K562 (cell line): ENCODE measurements at regions not wholly inside any gene's neighbourhood (a gene's known extent, or its start where the extent isn't known, plus 50 kb on each side); places are given as distances from the start of the nearest gene placed in this dataset.

Source experiments
- ATAC-seq: fragments of 200-7000 bp; cut with Tn5 transposase; 3 replicates; pipeline ENCODE4 v1.9.1; 2020; ENCODE audit warnings: moderate library complexity
- BruUV-seq: library from RNA; stranded (reverse); fragments of 400-500 nt; replicated peaks from 2 replicates; lab custom pipeline; 2021; lab: Mats Ljungman, UMichigan
- CTCF ChIA-PET: fragments of 300-600 bp; formaldehyde crosslinking; extraction: SDS; loops from one replicate; lab custom pipeline; 2021; ENCODE audit warnings: low intra/inter-chr PET ratio; lab: Yijun Ruan, JAX
- POLR2A ChIA-PET: fragments of 300-600, 350-650 bp; sonication (Branson Sonifier 250); formaldehyde crosslinking; extraction: SDS; loops from one replicate; lab custom pipeline; 2021; ENCODE audit warnings: antibody characterized with exemption, inconsistent platforms; lab: Yijun Ruan, JAX
- DNase-seq, 4 experiments: peaks; one replicate each; pipeline versions ENCODE4 v3.0.0 to v3.0.0-alpha.2; 2011 to 2018; ENCODE audit warnings: low spot score in 3 of 4, mixed read lengths in 3 of 4; ENCODE audit errors: extremely low read depth in 1 of 4
- FAIRE-seq: peaks from 2 replicates; lab custom pipeline; 2011; peaks lifted over from hg19 to GRCh38; lab: Jason Lieb, UNC
- H2AFZ ChIP-seq: 2 replicates; pipeline ENCODE4 v1.6.0; 2011; ENCODE audit warnings: low read depth, low read length, control low read depth, inconsistent platforms
- H3K27ac ChIP-seq: fragments of 200-600 bp; 3 replicates; pipeline ENCODE4 v1.8.0; 2011; ENCODE audit warnings: low read depth, mild to moderate bottlenecking, control low read depth, inconsistent platforms, low read length, moderate library complexity, mixed read lengths; ENCODE audit errors: extremely low read depth
- H3K27me3 ChIP-seq, 2 experiments: fragments of 300-600 bp in 1 of 2; 2 replicates in 1 of 2; 3 replicates in 1 of 2; pipeline versions ENCODE4 v1.6.0 to v1.8.0; 2011; ENCODE audit warnings: inconsistent platforms in 2 of 2, low read length in 2 of 2, mild to moderate bottlenecking in 1 of 2, mixed read lengths in 1 of 2, moderate library complexity in 1 of 2; ENCODE audit not compliant: control insufficient read depth in 2 of 2, insufficient read depth in 2 of 2
- H3K36me3 ChIP-seq: fragments of 300-600 bp; 3 replicates; pipeline ENCODE4 v1.8.0; 2011; ENCODE audit warnings: mild to moderate bottlenecking, low read length, inconsistent platforms; ENCODE audit not compliant: control insufficient read depth, insufficient read depth
- H3K4me1 ChIP-seq, 2 experiments: fragments of 200-600 bp in 1 of 2; replicated peaks in 1 of 2; 2 replicates in 1 of 2; 3 replicates in 1 of 2; pipeline versions ENCODE4 v1.5.1 to v1.8.0; 2011; ENCODE audit warnings: inconsistent platforms in 2 of 2, low read length in 2 of 2, mild to moderate bottlenecking in 1 of 2, mixed read lengths in 1 of 2, moderate library complexity in 1 of 2; ENCODE audit not compliant: control insufficient read depth in 2 of 2, insufficient read depth in 2 of 2
- H3K4me2 ChIP-seq: 2 replicates; pipeline ENCODE4 v1.6.1; 2011; ENCODE audit warnings: low read length, control low read depth, inconsistent platforms, mixed read lengths; ENCODE audit not compliant: insufficient read depth
- H3K4me3 ChIP-seq: fragments of 200-600 bp; sonication (generic), shearing (Covaris generic); 2 replicates; pipeline ENCODE4 v1.5.1; 2016; ENCODE audit warnings: control low read depth, inconsistent platforms
- H3K79me2 ChIP-seq: fragments of 200-600 bp; 3 replicates; pipeline ENCODE4 v1.8.0; 2011; ENCODE audit warnings: low read length, inconsistent platforms; ENCODE audit not compliant: control insufficient read depth, insufficient read depth
- H3K9ac ChIP-seq, 2 experiments: 2 replicates each; pipeline versions ENCODE4 v1.6.0 to v1.6.1; 2011; ENCODE audit warnings: low read depth in 2 of 2, low read length in 2 of 2, control low read depth in 1 of 2, inconsistent platforms in 1 of 2, mild to moderate bottlenecking in 1 of 2, mixed read lengths in 1 of 2; ENCODE audit not compliant: insufficient read depth in 1 of 2
- H3K9me1 ChIP-seq: one replicate; pipeline ENCODE4 v1.6.0; 2011; ENCODE audit warnings: inconsistent platforms, mild to moderate bottlenecking, low read length, moderate library complexity; ENCODE audit not compliant: control insufficient read depth, insufficient read depth
- H3K9me3 ChIP-seq: replicated peaks from 2 replicates; pipeline ENCODE4 v1.5.1; 2011; ENCODE audit warnings: low read depth, low read length, inconsistent platforms; ENCODE audit not compliant: control insufficient read depth, insufficient read depth
- H4K20me1 ChIP-seq: replicated peaks from 2 replicates; pipeline ENCODE4 v1.6.1; 2011; ENCODE audit warnings: low read length, inconsistent platforms, mixed read lengths; ENCODE audit not compliant: control insufficient read depth, insufficient read depth
- ADNP ChIP-seq: fragments of 200-800 bp; sonication (Bioruptor generic); IDR thresholded peaks from 2 replicates; pipeline ENCODE4 v1.6.1; 2016; ENCODE audit warnings: missing genetic modification characterization, missing compliant biosample characterization
- ELF1 ChIP-seq: fragments of 200-800 bp; sonication (Bioruptor generic); IDR thresholded peaks from 2 replicates; pipeline ENCODE4 v1.6.1; 2016; ENCODE audit warnings: missing genetic modification characterization, missing compliant biosample characterization
- KDM4B ChIP-seq, 2 experiments: fragments of 450-650 bp in 1 of 2; sonication (generic) in 1 of 2; IDR thresholded peaks; 2 replicates each; pipeline ENCODE4 v1.6.1; 2016 to 2017; ENCODE audit warnings: borderline replicate concordance in 2 of 2, antibody characterized with exemption in 1 of 2, low read depth in 1 of 2, mild to moderate bottlenecking in 1 of 2
- PCBP2 ChIP-seq: fragments of 200-400 bp; formaldehyde crosslinking; IDR thresholded peaks from 2 replicates; pipeline ENCODE4 v1.6.1; 2018; ENCODE audit warnings: low read length, low read depth, mild to moderate bottlenecking, moderate library complexity; ENCODE audit not compliant: poor library complexity, severe bottlenecking
- PML ChIP-seq: IDR thresholded peaks from 2 replicates; pipeline ENCODE4 v1.6.1; 2012; ENCODE audit warnings: low read length, inconsistent platforms
- SMARCB1 ChIP-seq: IDR thresholded peaks from 2 replicates; pipeline ENCODE4 v1.6.1; 2011; ENCODE audit warnings: improper control_type of control experiment, low read depth; ENCODE audit not compliant: insufficient read length
- SRF ChIP-seq, 2 experiments: fragments of 250-450, 450-650 bp in 1 of 2; sonication (Bioruptor Pico) in 1 of 2; sonication (generic) in 1 of 2; formaldehyde crosslinking; IDR thresholded peaks; 2 replicates each; pipeline versions ENCODE4 v1.5.0 to v1.5.1; 2020 to 2022; ENCODE audit warnings: mild to moderate bottlenecking in 1 of 2, missing genetic modification reagents in 1 of 2
- SRSF1 ChIP-seq: fragments of 200-400 bp; formaldehyde crosslinking; IDR thresholded peaks from 2 replicates; pipeline ENCODE4 v1.6.1; 2017; ENCODE audit warnings: mild to moderate bottlenecking, low read depth, low read length, moderate library complexity
- TCF7 ChIP-seq: sonication (generic); IDR thresholded peaks from 2 replicates; pipeline ENCODE4 v1.6.1; 2016; ENCODE audit warnings: antibody characterized with exemption, borderline replicate concordance
- TRIM24 ChIP-seq, 2 experiments: fragments of 450-650 bp; IDR thresholded peaks; 2 replicates each; pipeline ENCODE4 v1.6.1; 2016
- WGBS: fragments of 100-300 bp; shearing (Covaris generic); methylation state at CpG from one replicate; pipeline ENCODE4 v1.1.6; 2016; ENCODE audit warnings: low coverage, mixed read lengths; ENCODE audit not compliant: insufficient coverage; ENCODE audit errors: missing lambda C conversion rate; 5-methylcytosine and 5-hydroxymethylcytosine counted together
- in situ Hi-C: fragments of 300-500 bp; cut with MboI; formaldehyde crosslinking; loops from 4 replicates; pipeline ENCODE4 v1.15.0; 2018; ENCODE audit warnings: inconsistent platforms, mixed read lengths
- intact Hi-C: fragments of 100-400 bp; cut with micrococcal nuclease; formaldehyde crosslinking; loops from 2 replicates; pipeline ENCODE4 v1.14.2; 2022
- TF ChIP-seq, protein P1 (sequence below), 3 experiments: fragments of 200-800 bp in 1 of 3; fragments of 250-450 bp in 1 of 3; fragments of 450-650 bp in 1 of 3; sonication (Bioruptor Pico) in 1 of 3; sonication (Bioruptor generic) in 1 of 3; formaldehyde crosslinking in 1 of 3; IDR thresholded peaks; 2 replicates each; pipeline versions ENCODE4 v1.6.1 to v1.8.0; 2016 to 2022; ENCODE audit warnings: mild to moderate bottlenecking in 2 of 3, missing genetic modification characterization in 2 of 3, missing compliant biosample characterization in 1 of 3, moderate library complexity in 1 of 3
- TF ChIP-seq, protein P2 (sequence below), 2 experiments: fragments of 450-650 bp in 1 of 2; sonication (generic) in 1 of 2; formaldehyde crosslinking; conservative IDR thresholded peaks; 2 replicates each; pipeline versions ENCODE4 v1.4.0 to v1.8.1; 2020 to 2022; ENCODE audit warnings: mild to moderate bottlenecking in 1 of 2, missing genetic modification reagents in 1 of 2

DNA sequence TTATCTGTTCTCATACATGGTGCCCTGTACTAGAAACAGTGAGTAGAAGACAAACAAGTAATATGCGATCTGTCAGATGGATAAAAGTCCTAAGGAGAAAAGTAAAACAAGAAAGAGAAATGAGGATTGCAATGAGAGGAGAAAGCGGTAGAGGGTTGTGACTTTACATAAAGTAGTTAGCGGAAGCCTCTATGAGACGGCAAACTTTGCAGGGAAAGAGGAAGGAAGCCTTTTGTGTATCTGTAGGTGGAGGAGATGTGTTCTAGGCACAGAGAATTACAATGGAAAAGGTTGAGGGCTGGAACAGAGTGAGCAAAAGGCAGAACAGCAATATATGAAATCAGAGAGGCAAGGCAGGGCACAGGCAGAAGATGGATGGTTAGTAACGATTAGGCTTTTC is 150.4 kb upstream of the SEMA3E start:
- H3K36me3 ChIP-seq, result no peaks in the 10 kb centered on the region
- no peaks in the 10 kb centered on the region; the same call in 1 of the 2 replicates for H3K9me3 ChIP-seq
- no peak overlapping the region for H2AFZ ChIP-seq
- H3K27ac ChIP-seq, result no peak overlapping the region
- no peaks in the 10 kb centered on the region for H4K20me1 ChIP-seq
- BruUV-seq, result no TSS peak
- DNase-seq, result no peak
- POLR2A ChIA-PET, result no interaction called here
- H3K4me1 ChIP-seq, result no peaks in the 10 kb centered on the region
- no peak overlapping the region for H3K4me3 ChIP-seq
- TF ChIP-seq SRF (CRISPR knock-in tag; IDR thresholded peaks at IDR 0.05) (no peak), ADNP (tag) (no peak), SRSF1 (no peak), PCBP2 (no peak), KDM4B (IDR thresholded peaks at IDR 0.05; ENCODE audit: borderline replicate concordance in 2 of 2, low read depth in 1 of 2) (no peak), PML (no peak), ELF1 (no peak), SMARCB1 (no peak), TRIM24 (IDR thresholded peaks at IDR 0.05) (no peak), TCF7 (no peak)
- TF ChIP-seq, protein P1, sequence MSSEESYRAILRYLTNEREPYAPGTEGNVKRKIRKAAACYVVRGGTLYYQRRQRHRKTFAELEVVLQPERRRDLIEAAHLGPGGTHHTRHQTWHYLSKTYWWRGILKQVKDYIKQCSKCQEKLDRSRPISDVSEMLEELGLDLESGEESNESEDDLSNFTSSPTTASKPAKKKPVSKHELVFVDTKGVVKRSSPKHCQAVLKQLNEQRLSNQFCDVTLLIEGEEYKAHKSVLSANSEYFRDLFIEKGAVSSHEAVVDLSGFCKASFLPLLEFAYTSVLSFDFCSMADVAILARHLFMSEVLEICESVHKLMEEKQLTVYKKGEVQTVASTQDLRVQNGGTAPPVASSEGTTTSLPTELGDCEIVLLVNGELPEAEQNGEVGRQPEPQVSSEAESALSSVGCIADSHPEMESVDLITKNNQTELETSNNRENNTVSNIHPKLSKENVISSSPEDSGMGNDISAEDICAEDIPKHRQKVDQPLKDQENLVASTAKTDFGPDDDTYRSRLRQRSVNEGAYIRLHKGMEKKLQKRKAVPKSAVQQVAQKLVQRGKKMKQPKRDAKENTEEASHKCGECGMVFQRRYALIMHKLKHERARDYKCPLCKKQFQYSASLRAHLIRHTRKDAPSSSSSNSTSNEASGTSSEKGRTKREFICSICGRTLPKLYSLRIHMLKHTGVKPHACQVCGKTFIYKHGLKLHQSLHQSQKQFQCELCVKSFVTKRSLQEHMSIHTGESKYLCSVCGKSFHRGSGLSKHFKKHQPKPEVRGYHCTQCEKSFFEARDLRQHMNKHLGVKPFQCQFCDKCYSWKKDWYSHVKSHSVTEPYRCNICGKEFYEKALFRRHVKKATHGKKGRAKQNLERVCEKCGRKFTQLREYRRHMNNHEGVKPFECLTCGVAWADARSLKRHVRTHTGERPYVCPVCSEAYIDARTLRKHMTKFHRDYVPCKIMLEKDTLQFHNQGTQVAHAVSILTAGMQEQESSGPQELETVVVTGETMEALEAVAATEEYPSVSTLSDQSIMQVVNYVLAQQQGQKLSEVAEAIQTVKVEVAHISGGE (CRISPR knock-in tag; IDR thresholded peaks at IDR 0.05), result no peak
- TF ChIP-seq, protein P2, sequence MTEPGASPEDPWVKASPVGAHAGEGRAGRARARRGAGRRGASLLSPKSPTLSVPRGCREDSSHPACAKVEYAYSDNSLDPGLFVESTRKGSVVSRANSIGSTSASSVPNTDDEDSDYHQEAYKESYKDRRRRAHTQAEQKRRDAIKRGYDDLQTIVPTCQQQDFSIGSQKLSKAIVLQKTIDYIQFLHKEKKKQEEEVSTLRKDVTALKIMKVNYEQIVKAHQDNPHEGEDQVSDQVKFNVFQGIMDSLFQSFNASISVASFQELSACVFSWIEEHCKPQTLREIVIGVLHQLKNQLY (CRISPR knock-in tag; conservative IDR thresholded peaks at IDR 0.05), result no peak
- CTCF ChIA-PET, result interaction anchor here (0.7 kb wide), 1 partner anchor 864 kb away, joined by 3 read pairs; no protein-coding TSS in a partner anchor
- H3K27me3 ChIP-seq, result no peaks in the 10 kb centered on the region
- H3K79me2 ChIP-seq, result no peaks in the 10 kb centered on the region
- ATAC-seq, result no peak
- no peaks in the 10 kb centered on the region for H3K9me1 ChIP-seq
- H3K9ac ChIP-seq, result no peak overlapping the region
- intact Hi-C loops (no loop called here), in situ Hi-C loops (no loop called here)
- FAIRE-seq, result no peak
- 6% methylated on average over 5 of the region's 5 CpGs for WGBS
- no peak overlapping the region for H3K4me2 ChIP-seq
